GM19395 (cell line): ENCODE measurements at regions not wholly inside any gene's neighbourhood (a gene's known extent, or its start where the extent isn't known, plus 50 kb on each side); places are given as distances from the start of the nearest gene placed in this dataset.
"Not testable (repeated sequence)": the region's sequence is repeated elsewhere in the genome, so short reads cannot be mapped to it uniquely, and the experiment has no call there.

Source experiments
- ATAC-seq: cut with Tn5 transposase; IDR thresholded peaks from one replicate; pipeline ENCODE4 v1.9.1; 2021; ENCODE audit warnings: mild to moderate bottlenecking, moderate library complexity; ENCODE audit not compliant: unreplicated experiment

DNA sequence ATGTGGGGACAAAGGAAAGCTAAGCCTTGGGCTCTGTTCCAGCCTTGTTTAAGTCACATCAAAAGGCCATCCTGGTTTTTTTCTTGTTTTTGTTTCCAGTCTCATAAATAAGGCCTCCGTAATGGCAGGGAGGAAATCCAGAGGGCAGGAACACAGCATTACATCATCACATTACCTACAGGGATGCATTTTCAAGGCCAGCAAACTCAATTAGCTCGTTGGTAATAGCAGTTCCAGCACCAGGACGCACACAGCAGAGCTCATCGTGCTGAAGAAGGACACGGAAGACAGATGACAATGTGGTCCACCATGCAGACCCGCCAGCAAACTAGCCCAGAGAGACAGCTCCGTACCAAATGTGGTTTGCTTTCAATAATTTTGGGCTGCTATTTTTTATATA lies 1209.2 kb downstream of the TYW1 start:
- ATAC-seq: no peak

DNA sequence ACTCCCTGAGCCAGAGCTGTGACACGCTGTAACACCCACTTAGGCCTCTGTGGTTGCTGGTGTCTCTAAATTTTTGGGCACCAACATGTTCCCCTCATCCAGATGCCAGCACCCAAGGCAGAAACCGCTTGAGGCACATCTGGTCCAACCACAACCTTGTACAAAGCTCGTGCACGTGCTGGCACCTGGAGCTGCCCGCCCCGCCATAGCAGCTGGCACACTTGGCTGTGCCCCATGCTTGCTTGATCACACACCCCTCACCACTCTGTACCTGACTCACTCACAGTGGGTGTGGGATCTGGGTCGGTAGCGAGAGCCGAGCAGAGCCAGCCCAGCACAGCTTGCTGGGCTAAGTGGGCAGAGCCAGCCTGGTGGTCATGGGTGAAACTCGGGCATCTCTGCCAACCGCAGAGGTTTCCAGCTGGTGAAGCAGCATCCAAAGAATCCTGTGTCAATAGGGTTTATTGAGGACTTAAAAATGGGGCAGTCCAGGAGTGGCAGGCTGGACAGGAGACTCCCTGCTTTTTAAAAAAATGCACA lies 1210.4 kb downstream of the TYW1 start:
- no peak for ATAC-seq

DNA sequence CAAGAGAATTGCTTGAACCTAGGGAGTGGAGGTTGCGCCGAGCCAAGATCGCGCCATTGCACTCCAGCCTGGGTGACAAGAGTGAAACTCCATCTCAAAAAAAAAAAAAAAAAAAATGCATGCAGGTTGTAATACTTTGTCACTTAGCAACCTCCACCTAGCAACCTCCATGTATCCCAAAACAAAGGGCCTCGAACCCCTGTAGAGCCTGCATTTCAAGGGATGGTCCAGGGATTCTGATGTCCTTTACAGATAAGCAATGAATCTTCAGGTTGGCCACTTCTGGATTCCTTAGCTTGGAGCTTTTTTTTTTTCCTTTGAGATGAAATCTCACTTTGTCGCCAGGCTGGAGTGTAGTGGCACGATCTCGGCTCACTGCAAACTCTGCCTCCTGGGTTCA lies 1211.0 kb downstream of the TYW1 start:
- no peak for ATAC-seq

DNA sequence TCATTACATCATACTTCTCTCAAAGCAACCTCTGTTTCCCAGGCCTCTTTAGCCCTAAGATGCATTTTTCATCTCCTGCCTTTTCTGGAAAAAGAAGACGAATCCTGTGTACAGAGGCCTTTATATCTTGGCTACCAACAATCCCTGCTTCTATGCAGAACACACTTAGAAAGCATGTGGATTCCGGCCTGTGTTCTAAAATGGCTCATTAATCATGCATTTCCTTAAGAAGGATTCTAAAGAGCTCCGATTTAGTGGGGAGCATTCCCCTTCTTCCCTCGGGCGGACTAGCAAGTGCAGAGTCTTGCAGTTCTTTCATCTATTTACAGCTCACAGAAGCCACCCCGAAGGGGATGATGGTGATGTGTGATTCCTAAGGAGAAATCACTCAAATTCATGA lies 1212.9 kb downstream of the TYW1 start:
- no peak for ATAC-seq

DNA sequence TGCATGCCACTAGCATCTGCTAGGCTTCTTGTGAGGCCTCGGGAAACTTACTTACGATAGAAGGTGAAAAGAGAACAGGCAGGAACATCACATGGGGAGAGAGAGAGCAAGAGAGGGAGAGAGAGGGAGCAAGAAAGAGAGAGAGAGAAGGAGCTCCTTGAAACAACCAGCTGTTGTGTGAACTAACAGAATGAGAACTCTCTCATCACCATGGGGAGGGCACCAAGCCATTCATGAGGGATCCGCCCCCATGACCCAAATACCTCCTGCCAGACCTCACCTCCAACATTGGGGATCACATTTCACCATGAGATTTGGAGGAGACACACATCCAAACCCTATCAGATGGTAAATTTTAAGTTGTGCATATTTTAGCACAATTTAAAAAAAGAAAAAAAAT lies 1217.2 kb downstream of the TYW1 start:
- ATAC-seq: no peak

DNA sequence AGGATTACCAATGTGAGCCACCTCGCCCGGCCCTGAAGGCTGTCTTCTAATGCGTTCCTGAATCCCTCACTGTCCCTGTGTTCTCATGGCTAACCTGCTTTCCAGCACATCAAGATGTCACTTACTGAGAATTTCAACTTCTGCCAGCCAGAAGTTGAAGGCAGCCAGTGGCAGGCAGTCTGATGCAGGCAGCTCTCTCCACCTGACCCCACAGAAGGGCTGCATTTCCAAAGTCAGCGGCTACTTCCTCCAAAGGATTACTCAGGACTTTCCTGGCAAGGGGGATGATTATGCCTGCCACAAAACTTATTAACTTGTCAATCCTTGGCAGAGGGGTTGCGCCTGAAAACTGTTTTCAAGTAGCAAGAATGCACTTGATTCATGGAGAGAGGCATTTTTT lies 1219.4 kb downstream of the TYW1 start:
- ATAC-seq: no peak

DNA sequence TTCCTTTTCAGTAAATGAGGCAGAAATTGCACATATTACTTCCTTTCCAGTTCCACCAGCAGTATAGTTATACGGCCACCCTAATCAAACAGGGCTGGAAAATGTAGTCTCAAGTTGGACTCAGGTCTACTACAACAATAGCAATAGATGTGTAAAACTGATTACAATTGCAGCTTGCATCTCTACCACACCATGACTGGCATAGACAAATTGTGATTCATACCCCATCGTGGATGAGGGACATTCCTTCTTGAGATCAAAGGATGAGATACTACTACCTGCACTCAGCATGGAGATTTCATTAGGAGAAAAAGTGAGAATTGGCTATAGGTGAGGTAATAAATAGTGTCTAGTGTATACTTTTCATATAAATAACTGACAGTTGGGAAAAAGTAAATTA lies 1220.8 kb downstream of the TYW1 start:
- no peak for ATAC-seq

DNA sequence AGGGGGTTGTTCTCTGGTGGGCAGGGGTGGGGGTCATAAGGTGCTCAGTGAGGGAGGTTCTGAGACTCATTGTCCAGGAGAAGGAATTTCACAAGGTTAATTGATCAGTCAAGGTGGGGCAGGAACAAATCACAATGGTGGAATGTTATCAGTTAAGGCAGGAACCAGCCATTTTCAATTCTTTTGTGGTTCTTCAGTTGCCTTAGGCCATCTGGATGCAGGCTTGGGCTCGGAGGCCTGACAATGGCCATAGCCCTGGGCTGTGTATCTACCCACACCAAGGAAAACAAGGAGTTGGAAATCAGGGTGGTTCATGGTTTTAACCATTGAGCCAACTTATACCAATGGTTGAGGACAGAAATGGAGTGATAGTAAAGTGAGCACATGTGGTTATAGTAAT lies 1221.8 kb downstream of the TYW1 start:
- no peak for ATAC-seq

DNA sequence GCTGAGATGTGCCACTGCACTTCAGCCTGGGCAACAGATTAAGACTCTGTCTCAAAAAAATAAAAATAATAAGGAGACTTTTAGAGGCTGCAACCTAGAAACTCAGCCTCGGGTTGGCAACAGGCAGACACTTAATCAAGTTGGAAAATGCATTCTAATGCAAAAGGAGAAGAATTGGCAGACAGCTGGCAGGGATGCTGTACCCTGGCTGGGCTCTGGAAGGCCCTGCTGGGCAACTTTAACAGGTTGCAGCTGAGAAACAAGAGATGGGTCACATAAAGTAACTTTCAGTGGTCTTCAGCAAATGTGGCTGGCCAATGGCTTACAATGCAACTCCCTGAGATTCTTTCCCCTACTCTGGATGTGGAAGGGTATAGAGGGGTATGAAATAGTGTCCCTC lies 1225.7 kb downstream of the TYW1 start:
- no peak for ATAC-seq

DNA sequence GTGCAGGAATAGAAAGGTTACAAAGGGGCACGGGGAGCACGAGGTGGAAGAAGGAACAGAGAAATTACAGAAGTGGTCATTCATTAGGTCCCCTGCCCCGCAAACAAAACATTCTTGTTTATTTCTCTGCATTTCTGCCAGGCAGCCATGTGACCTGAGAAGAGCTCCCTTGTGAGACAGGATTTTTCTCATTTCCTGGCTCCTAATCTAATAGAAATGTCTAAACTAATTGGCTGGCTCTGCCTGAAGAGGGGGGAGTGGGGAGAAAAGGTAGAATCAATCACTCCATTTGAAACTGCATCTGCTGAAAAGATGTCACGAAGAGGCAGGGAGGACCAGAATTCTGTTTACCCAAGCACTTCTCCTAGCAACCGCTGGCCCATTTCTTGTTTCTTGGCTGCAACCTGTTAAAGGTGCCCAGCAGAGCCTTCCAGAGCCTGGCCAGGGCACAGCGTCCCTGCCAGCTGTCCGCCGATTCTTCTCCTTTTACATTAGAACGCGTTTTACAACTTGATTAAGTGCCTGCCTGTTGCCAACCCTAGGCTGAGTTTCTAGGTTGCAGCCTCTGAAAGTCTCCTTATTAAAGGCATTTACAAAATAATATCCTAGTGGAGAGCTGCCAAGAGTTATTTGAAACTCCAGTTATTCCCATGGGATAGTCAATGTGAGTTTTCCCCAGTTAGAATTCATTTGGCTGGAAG lies 1227.6 kb downstream of the TYW1 start:
- no peak for ATAC-seq

DNA sequence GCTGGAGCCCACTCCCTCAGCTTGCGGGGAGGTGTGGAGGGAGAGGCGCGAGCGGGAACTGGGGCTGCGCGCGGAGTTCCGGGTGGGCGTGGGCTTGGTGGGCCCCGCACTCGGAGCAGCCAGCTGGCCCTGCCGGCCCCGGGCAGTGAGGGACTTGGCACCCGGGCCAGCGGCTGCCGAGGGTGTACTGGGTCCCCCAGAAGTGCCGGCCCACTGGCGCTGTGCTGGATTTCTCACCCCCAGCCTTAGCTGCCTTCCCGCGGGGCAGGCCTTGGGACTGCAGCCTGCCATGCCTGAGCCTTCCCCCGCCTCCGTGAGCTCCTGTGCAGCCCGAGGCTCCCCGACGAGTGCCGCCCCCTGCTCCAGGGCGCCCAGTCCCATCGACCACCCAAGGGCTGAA lies 1234.4 kb downstream of the TYW1 start:
- ATAC-seq: not testable (repeated sequence)

DNA sequence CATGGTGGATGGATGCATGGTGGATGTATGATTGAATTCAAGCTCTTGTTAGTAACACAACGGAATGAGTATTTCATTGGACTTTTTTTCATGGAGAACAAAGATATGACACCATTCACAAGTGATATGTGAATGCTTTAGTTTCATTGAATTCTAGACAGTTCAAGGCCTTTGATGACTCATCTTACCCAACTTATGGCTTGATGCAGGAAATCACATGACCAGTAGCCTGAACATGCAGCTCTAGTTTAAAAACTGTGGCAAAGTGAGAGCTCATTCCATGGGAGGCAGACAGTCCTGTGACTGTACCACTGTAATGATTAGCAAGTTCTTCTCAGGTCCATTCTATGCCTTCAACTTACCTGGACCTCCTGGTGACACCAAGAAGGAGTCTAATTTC lies 1239.3 kb downstream of the TYW1 start:
- no peak for ATAC-seq

DNA sequence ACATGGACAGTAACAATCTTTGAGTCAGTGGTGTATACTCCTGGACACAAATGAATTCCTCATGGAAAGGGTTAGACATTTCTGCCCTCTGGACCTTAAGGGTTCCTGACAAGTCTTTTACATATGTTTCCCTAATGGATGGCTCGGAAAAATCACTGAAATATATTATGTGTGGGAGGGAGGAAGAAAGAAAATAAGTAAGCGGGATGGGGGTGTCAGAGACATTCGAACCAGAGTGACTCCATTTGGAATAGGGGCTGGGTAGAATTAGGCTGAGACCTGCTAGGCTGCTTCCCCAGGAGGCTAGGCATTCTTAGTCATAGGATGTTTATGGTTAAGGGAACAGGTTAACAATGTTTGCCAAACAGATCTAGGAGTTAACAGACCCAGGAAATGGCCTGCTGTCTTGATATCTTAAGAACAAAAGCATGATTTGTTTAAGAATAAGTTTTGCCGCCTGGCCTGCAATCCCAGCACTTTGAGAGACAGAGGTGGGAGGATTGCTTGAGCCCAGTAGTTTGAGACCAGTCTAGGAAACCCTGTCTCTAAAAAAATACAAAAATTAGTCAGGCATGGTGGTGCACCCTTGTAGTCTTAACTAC lies 1241.7 kb downstream of the TYW1 start:
- ATAC-seq: no peak

DNA sequence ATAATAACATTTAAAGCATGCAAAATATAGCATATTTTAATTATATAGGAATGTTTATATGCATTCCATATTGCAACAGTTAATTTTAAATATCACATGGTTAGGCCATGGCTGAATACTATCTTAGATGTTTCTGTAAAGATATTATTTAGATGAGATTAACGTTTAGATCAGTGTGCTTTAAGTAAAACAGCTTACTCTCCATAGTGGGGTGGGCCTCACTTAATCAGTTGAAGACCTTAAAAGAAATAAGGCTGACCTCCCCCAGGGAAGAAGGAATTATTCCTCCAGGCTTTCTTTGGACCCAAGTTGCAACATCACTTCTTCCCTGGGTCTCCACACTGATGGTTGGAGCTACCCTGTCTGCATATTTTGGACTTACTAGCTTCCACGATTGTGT lies 1246.5 kb downstream of the TYW1 start:
- ATAC-seq: no peak

DNA sequence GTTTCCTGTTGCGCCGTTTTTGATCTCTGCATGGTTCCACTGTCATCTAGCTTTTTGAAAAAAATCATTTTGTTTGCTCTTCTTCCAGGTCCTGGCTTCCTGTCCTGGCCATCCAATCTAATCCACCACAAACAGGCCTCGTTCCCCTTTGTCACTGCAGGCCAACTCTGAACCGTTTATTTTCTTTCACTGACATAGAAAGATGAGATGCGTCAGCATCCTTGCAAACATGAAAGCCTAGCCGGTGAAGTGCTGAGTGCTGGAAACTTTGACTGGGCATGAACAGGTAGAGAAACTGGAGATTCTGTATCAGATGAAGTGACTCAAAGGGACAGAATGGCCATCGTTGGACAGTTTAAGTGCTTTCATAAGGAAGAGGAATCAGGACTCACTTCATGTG lies 1247.8 kb downstream of the TYW1 start:
- ATAC-seq: no peak

DNA sequence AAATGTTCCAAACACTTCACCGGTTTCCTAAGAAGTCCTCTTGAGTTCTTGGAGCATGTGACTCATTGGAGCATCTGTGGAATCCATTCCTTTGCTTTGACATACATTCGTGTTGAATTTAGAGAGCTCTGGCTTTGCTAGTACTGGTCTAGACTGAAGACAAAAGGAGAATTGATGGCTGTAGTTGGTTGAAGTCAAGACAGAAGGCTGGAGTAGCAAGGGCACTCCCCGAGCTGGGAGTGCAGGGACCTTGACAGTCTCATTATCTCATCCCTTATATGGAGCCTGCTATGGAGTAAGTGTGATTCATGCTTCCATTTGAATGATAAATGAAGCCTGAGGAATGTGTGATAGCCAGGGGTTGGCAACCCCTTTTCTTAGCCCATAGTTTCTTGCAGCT lies 1249.1 kb downstream of the TYW1 start:
- no peak for ATAC-seq

DNA sequence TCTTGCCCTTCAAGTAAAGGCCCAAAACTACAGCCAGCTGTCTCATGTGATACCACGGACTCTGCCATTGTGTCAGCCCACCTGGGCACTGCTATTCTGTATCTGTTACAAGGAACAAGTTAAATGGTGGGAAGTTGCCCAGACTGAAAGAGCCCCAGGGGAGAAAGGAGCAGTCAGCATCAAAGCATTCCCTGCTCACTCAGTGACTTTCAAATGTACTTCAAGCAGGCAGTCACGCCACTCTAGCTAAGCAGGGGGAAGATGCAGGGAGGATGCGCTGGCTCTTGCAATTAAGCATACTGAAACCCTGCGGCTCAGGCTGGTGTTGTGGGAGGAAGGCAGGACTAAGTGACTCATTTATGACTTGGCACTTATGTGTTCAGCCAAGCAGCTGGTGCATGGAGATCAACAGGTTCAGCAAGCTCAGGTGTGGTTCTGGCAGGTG lies 1249.6 kb downstream of the TYW1 start:
- no peak for ATAC-seq

DNA sequence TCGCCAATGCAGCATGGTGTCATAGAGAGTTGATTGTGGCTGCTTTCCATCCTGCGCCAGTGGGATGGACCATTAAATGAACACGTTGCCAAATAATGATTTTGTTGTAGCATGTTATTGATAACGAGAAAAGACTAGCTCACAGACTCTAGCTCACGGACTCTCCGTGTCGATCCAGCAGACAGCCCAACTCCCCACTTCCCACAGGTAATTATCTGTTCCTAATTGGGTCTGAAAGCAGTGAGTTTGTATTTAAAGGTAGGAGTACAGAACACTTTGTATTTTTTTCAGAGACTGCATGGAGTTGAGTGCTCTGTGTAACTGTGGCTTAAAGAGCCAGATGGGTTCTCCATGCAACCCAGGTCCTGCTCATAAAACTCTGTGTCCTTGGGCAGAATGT lies 1250.5 kb downstream of the TYW1 start:
- no peak for ATAC-seq

DNA sequence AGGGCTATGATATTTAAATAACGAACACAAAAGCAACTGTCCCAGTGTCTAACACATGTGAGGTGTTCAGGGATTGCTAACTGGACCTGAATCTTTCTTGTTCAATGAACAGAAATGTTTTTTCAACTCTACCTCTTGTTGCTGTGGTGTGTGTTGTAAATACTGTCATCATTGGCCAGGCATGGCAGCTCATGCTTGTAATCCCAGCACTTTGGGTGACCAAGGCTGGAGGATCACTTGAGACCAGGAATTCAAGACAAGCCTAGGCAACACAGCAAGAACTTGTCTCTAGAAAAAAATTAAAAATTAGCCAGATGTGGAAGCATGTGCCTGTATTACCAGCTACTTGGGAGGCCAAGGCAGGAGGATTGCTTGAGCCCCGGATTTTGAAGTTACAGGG lies 1250.9 kb downstream of the TYW1 start:
- no peak for ATAC-seq

DNA sequence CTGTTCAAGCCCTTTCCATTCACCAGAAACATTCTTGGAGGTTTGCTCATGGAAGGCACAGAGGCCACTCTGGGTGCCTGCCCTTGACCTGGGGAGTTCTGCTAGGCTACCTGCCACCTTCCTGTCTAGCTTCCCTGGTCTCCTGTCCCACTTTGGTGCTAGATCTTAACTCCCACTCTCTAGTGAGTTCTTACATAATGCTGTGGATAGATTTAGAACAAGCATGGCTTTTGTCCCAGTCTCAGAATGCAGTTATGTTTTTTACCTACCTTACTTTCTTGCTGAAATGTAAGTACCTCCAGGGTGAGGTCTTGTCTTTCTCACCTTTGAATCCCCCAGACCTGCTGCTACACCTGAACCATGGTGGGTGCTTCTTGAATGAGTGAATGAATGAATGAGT lies 1252.3 kb downstream of the TYW1 start:
- no peak for ATAC-seq

DNA sequence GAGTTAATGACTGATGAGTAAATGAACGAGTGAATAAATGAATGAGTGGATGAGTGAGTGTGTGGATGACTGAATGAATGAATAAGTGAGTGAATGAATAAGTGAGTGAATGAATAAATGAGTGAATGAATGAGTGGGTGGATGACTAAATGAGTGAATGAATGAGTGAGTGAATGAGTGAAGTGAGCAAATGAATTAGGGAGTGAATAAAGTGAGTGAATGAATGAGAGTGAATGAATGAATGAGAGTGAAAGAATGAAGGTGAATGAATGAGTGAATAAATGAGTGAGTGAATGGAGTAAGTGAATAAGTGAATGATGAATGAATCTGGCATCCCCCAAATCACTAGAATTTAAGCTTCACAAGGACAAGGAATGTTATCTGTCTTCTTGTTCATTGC lies 1253.0 kb downstream of the TYW1 start:
- no peak for ATAC-seq

DNA sequence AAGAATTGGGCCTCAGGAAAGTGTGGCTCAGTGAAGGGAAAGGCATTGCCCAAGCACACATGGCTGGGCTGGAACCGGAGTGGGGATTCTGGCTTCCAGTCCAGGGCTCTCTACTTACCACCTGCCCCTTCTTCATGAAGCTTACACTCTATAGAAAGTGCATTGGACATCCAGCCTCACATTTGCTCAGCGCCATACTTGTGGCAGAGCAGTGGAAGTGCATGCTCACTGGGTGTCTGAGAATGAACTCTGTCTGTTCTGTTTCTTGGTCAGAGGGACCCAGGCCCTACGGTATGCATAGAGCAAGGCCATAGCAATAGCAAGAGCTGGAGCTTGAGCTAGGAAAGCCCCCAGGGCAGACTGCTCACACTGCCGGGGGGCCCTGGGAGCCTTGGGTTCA lies 1253.5 kb downstream of the TYW1 start:
- ATAC-seq: no peak

DNA sequence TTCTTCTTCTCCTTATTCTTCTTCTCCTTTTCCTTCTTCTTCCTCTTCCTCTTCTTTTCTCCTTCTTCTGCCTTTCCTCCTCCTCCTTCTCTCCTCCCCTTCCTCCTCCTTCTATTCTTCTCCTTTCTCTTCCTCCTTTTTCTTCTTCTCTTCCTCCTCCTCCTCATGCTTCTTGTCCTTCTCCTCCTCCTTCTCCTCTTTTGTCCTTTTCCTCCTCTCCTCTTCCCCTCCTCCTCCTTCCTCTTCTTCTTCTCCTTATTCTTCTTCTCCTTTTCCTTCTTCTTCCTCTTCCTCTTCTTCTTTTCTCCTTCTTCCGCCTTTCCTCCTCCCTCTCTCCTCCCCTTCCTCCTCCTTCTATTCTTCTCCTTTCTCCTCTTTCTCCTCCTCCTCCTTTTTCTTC lies 1258.2 kb downstream of the TYW1 start:
- ATAC-seq: not testable (repeated sequence)
